GM12878 (cell line): ENCODE measurements at regions not wholly inside any gene's neighbourhood (a gene's known extent, or its start where the extent isn't known, plus 50 kb on each side); places are given as distances from the start of the nearest gene placed in this dataset.

Source experiments
- ATAC-seq: fragments of 200-7000 bp; cut with Tn5 transposase; 3 replicates; pipeline ENCODE4 v1.9.1; 2020; ENCODE audit warnings: mild to moderate bottlenecking, moderate library complexity
- BruUV-seq: library from RNA; stranded (reverse); fragments of 400-500 nt; replicated peaks from 2 replicates; lab custom pipeline; 2021; lab: Mats Ljungman, UMichigan
- CTCF ChIA-PET: fragments of 300-600 bp; sonication (Branson Sonifier 250); formaldehyde crosslinking; extraction: SDS; loops from one replicate; lab custom pipeline; 2021; ENCODE audit warnings: inconsistent platforms; lab: Yijun Ruan, JAX
- POLR2A ChIA-PET: fragments of 350-600 bp; formaldehyde crosslinking; extraction: SDS; loops from one replicate; lab custom pipeline; 2021; ENCODE audit warnings: inconsistent platforms; lab: Charles Lee
- RAD21 ChIA-PET: fragments of 300-600 bp; sonication (Branson Sonifier 250); formaldehyde crosslinking; loops from one replicate; lab custom pipeline; 2023; ENCODE audit warnings: antibody characterized with exemption; ENCODE audit not compliant: unreplicated experiment; lab: Charles Lee
- SMC1A ChIA-PET: fragments of 300-600 bp; sonication (Branson Sonifier 250); formaldehyde crosslinking; loops from one replicate; lab custom pipeline; 2023; ENCODE audit not compliant: unreplicated experiment, uncharacterized antibody; lab: Charles Lee
- DNase-seq: peaks from one replicate; pipeline ENCODE4 v3.0.0-alpha.2; 2011; ENCODE audit warnings: low read depth, low spot score
- FAIRE-seq: peaks from 3 replicates; lab custom pipeline; 2011; peaks lifted over from hg19 to GRCh38; lab: Jason Lieb, UNC
- H2AFZ ChIP-seq: 2 replicates; pipeline ENCODE4 v1.6.0; 2011; ENCODE audit warnings: low read depth, low read length, control low read depth; ENCODE audit not compliant: control insufficient read depth
- H3K27ac ChIP-seq: 2 replicates; pipeline ENCODE4 v1.5.1; 2011; ENCODE audit warnings: control low read depth; ENCODE audit not compliant: control insufficient read depth, insufficient read depth
- H3K27me3 ChIP-seq, 2 experiments: replicated peaks in 1 of 2; 2 replicates each; pipeline versions ENCODE4 v1.6.0 to v1.6.1; 2011; ENCODE audit warnings: low read length in 1 of 2; ENCODE audit not compliant: control insufficient read depth in 2 of 2, insufficient read depth in 2 of 2
- H3K36me3 ChIP-seq, 2 experiments: 2 replicates each; pipeline ENCODE4 v1.5.1; 2011; ENCODE audit warnings: low read length in 1 of 2; ENCODE audit not compliant: control insufficient read depth in 2 of 2, insufficient read depth in 2 of 2
- H3K4me1 ChIP-seq: 2 replicates; pipeline ENCODE4 v1.6.1; 2011; ENCODE audit warnings: mild to moderate bottlenecking, low read length, moderate library complexity, mixed read lengths; ENCODE audit not compliant: control insufficient read depth, insufficient read depth
- H3K4me2 ChIP-seq: 2 replicates; pipeline ENCODE4 v1.6.0; 2011; ENCODE audit warnings: control low read depth; ENCODE audit not compliant: control insufficient read depth, insufficient read depth
- H3K4me3 ChIP-seq: fragments of 200-600 bp; sonication (generic); 2 replicates; pipeline ENCODE4 v1.5.1; 2016
- H3K79me2 ChIP-seq: 2 replicates; pipeline ENCODE4 v1.6.0; 2011; ENCODE audit warnings: low read length; ENCODE audit not compliant: control insufficient read depth, insufficient read depth
- H3K9ac ChIP-seq: 2 replicates; pipeline ENCODE4 v1.8.0; 2011; ENCODE audit warnings: low read length, control low read depth, mixed read lengths; ENCODE audit not compliant: control insufficient read depth, insufficient read depth
- H3K9me3 ChIP-seq: replicated peaks from 3 replicates; pipeline ENCODE4 v1.5.1; 2011; ENCODE audit warnings: mild to moderate bottlenecking, low read length; ENCODE audit not compliant: control insufficient read depth, insufficient read depth
- H4K20me1 ChIP-seq: 2 replicates; pipeline ENCODE4 v1.6.0; 2011; ENCODE audit not compliant: control insufficient read depth, insufficient read depth
- BHLHE40 ChIP-seq, 2 experiments: fragments of 450-650 bp in 1 of 2; IDR thresholded peaks; 2 replicates each; pipeline ENCODE4 v1.6.1; 2011 to 2017; ENCODE audit warnings: low read depth in 2 of 2, borderline replicate concordance in 1 of 2, improper control_type of control experiment in 1 of 2, low read length in 1 of 2, mild to moderate bottlenecking in 1 of 2
- CBFB ChIP-seq: IDR thresholded peaks from 2 replicates; pipeline ENCODE4 v1.6.1; 2016; ENCODE audit warnings: antibody characterized with exemption, low read depth
- CEBPZ ChIP-seq: fragments of 150-350 bp; IDR thresholded peaks from 2 replicates; pipeline ENCODE4 v1.6.1; 2016; ENCODE audit warnings: low read depth, low read length
- LARP7 ChIP-seq: fragments of 450-650 bp; IDR thresholded peaks from 2 replicates; pipeline ENCODE4 v1.6.1; 2017; ENCODE audit warnings: mild to moderate bottlenecking
- NFIC ChIP-seq: IDR thresholded peaks from 2 replicates; pipeline ENCODE4 v1.6.1; 2012; ENCODE audit warnings: low read depth, mild to moderate bottlenecking, inconsistent platforms, low read length, moderate library complexity
- NFYA ChIP-seq: IDR thresholded peaks from 2 replicates; pipeline ENCODE4 v1.6.1; 2011; ENCODE audit warnings: low read depth, mild to moderate bottlenecking, low read length, improper control_type of control experiment, borderline replicate concordance
- PRDM15 ChIP-seq: fragments of 450-650 bp; formaldehyde crosslinking; IDR thresholded peaks from 2 replicates; pipeline ENCODE4 v1.4.0; 2020; ENCODE audit warnings: mild to moderate bottlenecking, moderate library complexity
- STAT1 ChIP-seq: fragments of 450-650 bp; conservative IDR thresholded peaks from 2 replicates; pipeline ENCODE4 v1.6.1; 2014; ENCODE audit warnings: antibody characterized with exemption, mild to moderate bottlenecking
- TARDBP ChIP-seq: IDR thresholded peaks from 2 replicates; pipeline ENCODE4 v1.6.1; 2016; ENCODE audit warnings: borderline replicate concordance
- WGBS: methylation state at CpG from one replicate; pipeline ENCODE4 v1.1.6; 2016; ENCODE audit warnings: low lambda C conversion rate; ENCODE audit not compliant: insufficient replicate concordance, insufficient coverage; ENCODE audit errors: missing lambda C conversion rate; 5-methylcytosine and 5-hydroxymethylcytosine counted together
- in situ Hi-C: fragments of 300-500 bp; cut with MboI; formaldehyde crosslinking; loops from 9 replicates; pipeline ENCODE4 v1.14.3; 2018; ENCODE audit warnings: mixed read lengths
- intact Hi-C: fragments of 100-400 bp; cut with micrococcal nuclease; formaldehyde crosslinking; loops from one replicate; pipeline ENCODE4 v1.14.2; 2022; ENCODE audit not compliant: unreplicated experiment
- TF ChIP-seq, protein P1 (sequence below): fragments of 450-650 bp; IDR thresholded peaks from 2 replicates; pipeline ENCODE4 v1.6.1; 2017; ENCODE audit warnings: mild to moderate bottlenecking, moderate library complexity

- no peaks in the 10 kb centered on the region for H3K27me3 ChIP-seq
- no peak overlapping the region for H3K9ac ChIP-seq
- WGBS, result 0% methylated on average over 2 of the region's 2 CpGs
- in situ Hi-C loops, result no loop called here
- intact Hi-C loops, result no loop called here
- no peak overlapping the region for H3K4me3 ChIP-seq
- FAIRE-seq (no peak), DNase-seq (no peak), ATAC-seq (no peak)
- POLR2A ChIA-PET, result no interaction called here
- H3K27ac ChIP-seq, result no peak overlapping the region
- no peaks in the 10 kb centered on the region for H3K79me2 ChIP-seq
- no peaks in the 10 kb centered on the region for H4K20me1 ChIP-seq
- SMC1A ChIA-PET, result no interaction called here
- no peak overlapping the region for H3K4me2 ChIP-seq
- no TSS peak for BruUV-seq
- no peaks in the 10 kb centered on the region for H3K36me3 ChIP-seq
- H2AFZ ChIP-seq, result no peak overlapping the region
- CTCF ChIA-PET, result no interaction called here
- H3K9me3 ChIP-seq, result no peaks in the 10 kb centered on the region
- RAD21 ChIA-PET, result no interaction called here
- no peaks in the 10 kb centered on the region for H3K4me1 ChIP-seq
- TF ChIP-seq NFYA (no peak), STAT1 (no peak), TARDBP (no peak), CEBPZ (no peak), PRDM15 (CRISPR knock-in tag) (no peak), LARP7 (no peak), CBFB (no peak), NFIC (no peak), BHLHE40 (IDR thresholded peaks at IDR 0.05; ENCODE audit: borderline replicate concordance in 1 of 2, low read depth in 2 of 2, low read length in 1 of 2) (no peak)
- TF ChIP-seq, protein P1, sequence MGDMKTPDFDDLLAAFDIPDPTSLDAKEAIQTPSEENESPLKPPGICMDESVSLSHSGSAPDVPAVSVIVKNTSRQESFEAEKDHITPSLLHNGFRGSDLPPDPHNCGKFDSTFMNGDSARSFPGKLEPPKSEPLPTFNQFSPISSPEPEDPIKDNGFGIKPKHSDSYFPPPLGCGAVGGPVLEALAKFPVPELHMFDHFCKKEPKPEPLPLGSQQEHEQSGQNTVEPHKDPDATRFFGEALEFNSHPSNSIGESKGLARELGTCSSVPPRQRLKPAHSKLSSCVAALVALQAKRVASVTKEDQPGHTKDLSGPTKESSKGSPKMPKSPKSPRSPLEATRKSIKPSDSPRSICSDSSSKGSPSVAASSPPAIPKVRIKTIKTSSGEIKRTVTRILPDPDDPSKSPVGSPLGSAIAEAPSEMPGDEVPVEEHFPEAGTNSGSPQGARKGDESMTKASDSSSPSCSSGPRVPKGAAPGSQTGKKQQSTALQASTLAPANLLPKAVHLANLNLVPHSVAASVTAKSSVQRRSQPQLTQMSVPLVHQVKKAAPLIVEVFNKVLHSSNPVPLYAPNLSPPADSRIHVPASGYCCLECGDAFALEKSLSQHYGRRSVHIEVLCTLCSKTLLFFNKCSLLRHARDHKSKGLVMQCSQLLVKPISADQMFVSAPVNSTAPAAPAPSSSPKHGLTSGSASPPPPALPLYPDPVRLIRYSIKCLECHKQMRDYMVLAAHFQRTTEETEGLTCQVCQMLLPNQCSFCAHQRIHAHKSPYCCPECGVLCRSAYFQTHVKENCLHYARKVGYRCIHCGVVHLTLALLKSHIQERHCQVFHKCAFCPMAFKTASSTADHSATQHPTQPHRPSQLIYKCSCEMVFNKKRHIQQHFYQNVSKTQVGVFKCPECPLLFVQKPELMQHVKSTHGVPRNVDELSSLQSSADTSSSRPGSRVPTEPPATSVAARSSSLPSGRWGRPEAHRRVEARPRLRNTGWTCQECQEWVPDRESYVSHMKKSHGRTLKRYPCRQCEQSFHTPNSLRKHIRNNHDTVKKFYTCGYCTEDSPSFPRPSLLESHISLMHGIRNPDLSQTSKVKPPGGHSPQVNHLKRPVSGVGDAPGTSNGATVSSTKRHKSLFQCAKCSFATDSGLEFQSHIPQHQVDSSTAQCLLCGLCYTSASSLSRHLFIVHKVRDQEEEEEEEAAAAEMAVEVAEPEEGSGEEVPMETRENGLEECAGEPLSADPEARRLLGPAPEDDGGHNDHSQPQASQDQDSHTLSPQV, result no peak
Measured at GRCh38 chr5:64026493-64026892, 64.2 kb upstream of the HTR1A start.
